Neuronal stem cell (in vitro differentiated cells): ENCODE measurements at regions not wholly inside any gene's neighbourhood (a gene's known extent, or its start where the extent isn't known, plus 50 kb on each side); places are given as distances from the start of the nearest gene placed in this dataset.

Source experiments
- DNase-seq: peaks from one replicate; pipeline ENCODE4 v3.0.0-alpha.2; 2013; ENCODE audit warnings: low spot score
- H2AFZ ChIP-seq: one replicate; pipeline ENCODE4 v1.6.1; 2013; ENCODE audit warnings: mild to moderate bottlenecking, low read length, inconsistent platforms
- H2AK5ac ChIP-seq: 2 replicates; pipeline ENCODE4 v1.6.1; 2013; ENCODE audit warnings: low read depth, mild to moderate bottlenecking, inconsistent platforms, low read length, moderate library complexity, mixed read lengths
- H2BK120ac ChIP-seq: 2 replicates; pipeline ENCODE4 v1.6.1; 2013; ENCODE audit warnings: low read depth, mild to moderate bottlenecking, inconsistent platforms, low read length, moderate library complexity, mixed read lengths
- H2BK12ac ChIP-seq: one replicate; pipeline ENCODE4 v1.6.1; 2013; ENCODE audit warnings: low read length, inconsistent platforms
- H2BK15ac ChIP-seq: 2 replicates; pipeline ENCODE4 v1.6.1; 2013; ENCODE audit warnings: mild to moderate bottlenecking, low read length, inconsistent platforms, mixed read lengths
- H2BK5ac ChIP-seq: one replicate; pipeline ENCODE4 v1.6.1; 2013; ENCODE audit warnings: inconsistent platforms, mild to moderate bottlenecking, low read length, moderate library complexity
- H3K14ac ChIP-seq: one replicate; pipeline ENCODE4 v1.6.1; 2013; ENCODE audit warnings: low read length, inconsistent platforms
- H3K18ac ChIP-seq: 2 replicates; pipeline ENCODE4 v1.6.1; 2013; ENCODE audit warnings: low read length, inconsistent platforms
- H3K23ac ChIP-seq: 2 replicates; pipeline ENCODE4 v1.6.1; 2013; ENCODE audit warnings: low read depth, mild to moderate bottlenecking, mixed read lengths, low read length, inconsistent platforms; ENCODE audit not compliant: poor library complexity
- H3K27ac ChIP-seq: replicated peaks from 3 replicates; pipeline ENCODE4 v1.5.1; 2013; ENCODE audit warnings: low read length, inconsistent platforms
- H3K27me3 ChIP-seq, 3 experiments: 2 replicates each; pipeline ENCODE4 v1.6.1; 2013; ENCODE audit warnings: low read length in 3 of 3, mild to moderate bottlenecking in 2 of 3, inconsistent platforms in 1 of 3, low read depth in 1 of 3, mixed read lengths in 1 of 3, moderate library complexity in 1 of 3; ENCODE audit not compliant: control insufficient read depth in 3 of 3, insufficient read depth in 3 of 3
- H3K36me3 ChIP-seq, 2 donors: replicated peaks in 1 of 2; 2 replicates each; pipeline ENCODE4 v1.6.1; 2013; ENCODE audit warnings: low read length in 2 of 2; ENCODE audit not compliant: control insufficient read depth in 2 of 2, insufficient read depth in 2 of 2
- H3K4ac ChIP-seq: 2 replicates; pipeline ENCODE4 v1.6.1; 2013; ENCODE audit warnings: inconsistent platforms, mild to moderate bottlenecking, low read length, moderate library complexity
- H3K4me1 ChIP-seq, 2 donors: 1 replicate in 1 of 2; 2 replicates in 1 of 2; pipeline ENCODE4 v1.6.1; 2013; ENCODE audit warnings: low read length in 2 of 2, low read depth in 1 of 2; ENCODE audit not compliant: control insufficient read depth in 2 of 2, insufficient read depth in 1 of 2
- H3K4me2 ChIP-seq: one replicate; pipeline ENCODE4 v1.6.1; 2013; ENCODE audit warnings: mild to moderate bottlenecking, low read length, inconsistent platforms; ENCODE audit not compliant: insufficient read depth, poor library complexity, severe bottlenecking
- H3K4me3 ChIP-seq, 2 donors: 2 replicates each; pipeline ENCODE4 v1.5.1; 2013; ENCODE audit warnings: low read length in 2 of 2, mild to moderate bottlenecking in 2 of 2, inconsistent platforms in 1 of 2, moderate library complexity in 1 of 2
- H3K79me1 ChIP-seq: one replicate; pipeline ENCODE4 v1.6.1; 2013; ENCODE audit warnings: low read depth, mild to moderate bottlenecking, inconsistent platforms, low read length, moderate library complexity
- H3K9ac ChIP-seq: one replicate; pipeline ENCODE4 v1.6.1; 2013; ENCODE audit warnings: mild to moderate bottlenecking, low read depth, low read length, inconsistent platforms; ENCODE audit not compliant: poor library complexity
- H3K9me3 ChIP-seq, 2 donors: replicated peaks in 1 of 2; 2 replicates each; pipeline versions ENCODE3 to v1.6.1; 2013; ENCODE audit warnings: low read length in 2 of 2, mild to moderate bottlenecking in 2 of 2, inconsistent platforms in 1 of 2, low read depth in 1 of 2, mixed read lengths in 1 of 2, moderate library complexity in 1 of 2; ENCODE audit not compliant: control insufficient read depth in 2 of 2, insufficient read depth in 1 of 2
- H4K8ac ChIP-seq: one replicate; pipeline ENCODE4 v1.6.1; 2013; ENCODE audit warnings: low read depth, mild to moderate bottlenecking, inconsistent platforms, low read length, moderate library complexity
- H4K91ac ChIP-seq: one replicate; pipeline ENCODE4 v1.6.1; 2013; ENCODE audit warnings: low read length, low read depth, mild to moderate bottlenecking, inconsistent platforms; ENCODE audit not compliant: poor library complexity
- WGBS, 2 donors: extraction: QIAGEN DNeasy Blood & Tissue Kit; methylation state at CpG; one replicate each; pipeline ENCODE4 v1.1.7; 2013; ENCODE audit warnings: missing lambda C conversion rate in 2 of 2, mixed read lengths in 1 of 2; ENCODE audit not compliant: insufficient read length in 2 of 2, insufficient replicate concordance in 1 of 2; ENCODE audit errors: extremely low coverage in 2 of 2; 5-methylcytosine and 5-hydroxymethylcytosine counted together

- Histone ChIP-seq H3K18ac (no peak overlapping the region), H3K4me1 (no peaks in the 10 kb centered on the region), H3K9me3 (no peaks in the 10 kb centered on the region), H3K9ac (no peak overlapping the region), H2BK15ac (no peak overlapping the region), H3K4me3 (no peak overlapping the region), H3K23ac (no peak overlapping the region), H2BK12ac (no peak overlapping the region), H3K27me3 (no peaks in the 10 kb centered on the region), H3K14ac (no peak overlapping the region), H2BK120ac (no peak overlapping the region), H3K79me1 (no peaks in the 10 kb centered on the region), H2AFZ (no peak overlapping the region), H3K36me3 (no peaks in the 10 kb centered on the region), H4K8ac (no peak overlapping the region), H4K91ac (no peak overlapping the region), H3K27ac (no peak overlapping the region), H3K4ac (no peak overlapping the region), H2AK5ac (no peak overlapping the region), H3K4me2 (no peak overlapping the region), H2BK5ac (no peak overlapping the region)
- no peak for DNase-seq
- WGBS, 2 donors = no CpG with 5 or more reads among the region's 5 CpGs
Measured at GRCh38 chr2:152822676-152823075, 104.3 kb downstream of the ARL6IP6 start.

GRCh38 chr2:152820048-152820447, 101.6 kb downstream of the ARL6IP6 start:
- Histone ChIP-seq H3K4me2 (no peak overlapping the region), H2BK5ac (no peak overlapping the region), H3K9me3 (no peaks in the 10 kb centered on the region), H2BK12ac (no peak overlapping the region), H2BK15ac (no peak overlapping the region), H2AK5ac (no peak overlapping the region), H3K79me1 (no peaks in the 10 kb centered on the region), H4K91ac (no peak overlapping the region), H3K4me1 (peaks cover 0 to 3% of the 10 kb centered on the region in 2 donors), H3K27ac (no peak overlapping the region), H3K4me3 (no peak overlapping the region), H3K14ac (no peak overlapping the region), H2BK120ac (no peak overlapping the region), H3K36me3 (no peaks in the 10 kb centered on the region), H3K27me3 (no peaks in the 10 kb centered on the region), H3K9ac (no peak overlapping the region), H3K4ac (no peak overlapping the region), H4K8ac (no peak overlapping the region), H2AFZ (no peak overlapping the region), H3K23ac (no peak overlapping the region), H3K18ac (no peak overlapping the region)
- WGBS, 2 donors = no CpG with 5 or more reads among the region's 1 CpG
- no peak for DNase-seq

GRCh38 chr2:152815634-152816257, 97.3 kb downstream of the ARL6IP6 start:
- no peak overlapping the region for H2BK15ac ChIP-seq
- no peak overlapping the region for H2BK5ac ChIP-seq
- H3K9ac ChIP-seq = no peak overlapping the region
- no peaks in the 10 kb centered on the region for H3K27me3 ChIP-seq
- H3K4me2 ChIP-seq = no peak overlapping the region
- no peak overlapping the region for H2BK12ac ChIP-seq
- H3K9me3 ChIP-seq = peaks cover 0 to 7% of the 10 kb centered on the region in 2 donors
- no peak overlapping the region for H2AFZ ChIP-seq
- H3K36me3 ChIP-seq = no peaks in the 10 kb centered on the region
- no peak overlapping the region for H3K23ac ChIP-seq
- no peak overlapping the region for H3K4ac ChIP-seq
- DNase-seq = no peak
- H2BK120ac ChIP-seq = no peak overlapping the region
- H4K91ac ChIP-seq = no peak overlapping the region
- no peaks in the 10 kb centered on the region for H3K79me1 ChIP-seq
- WGBS, 2 donors = no CpG with 5 or more reads among the region's 3 CpGs
- H3K4me1 ChIP-seq = peaks cover 0 to 3% of the 10 kb centered on the region in 2 donors
- no peak overlapping the region for H2AK5ac ChIP-seq
- H3K14ac ChIP-seq = no peak overlapping the region
- no peak overlapping the region for H3K27ac ChIP-seq
- no peak overlapping the region for H3K18ac ChIP-seq
- H4K8ac ChIP-seq = no peak overlapping the region
- no peak overlapping the region for H3K4me3 ChIP-seq

- Histone ChIP-seq H3K9ac (no peak overlapping the region), H3K4me3 (no peak overlapping the region), H4K91ac (no peak overlapping the region), H3K27me3 (no peaks in the 10 kb centered on the region), H3K4me2 (no peak overlapping the region), H4K8ac (no peak overlapping the region), H3K9me3 (peaks cover 0 to 7% of the 10 kb centered on the region in 2 donors), H2AK5ac (no peak overlapping the region), H3K23ac (no peak overlapping the region), H2AFZ (no peak overlapping the region), H3K18ac (no peak overlapping the region), H3K27ac (no peak overlapping the region), H2BK5ac (no peak overlapping the region), H3K79me1 (no peaks in the 10 kb centered on the region), H2BK12ac (no peak overlapping the region), H2BK120ac (no peak overlapping the region), H3K4me1 (peaks cover 0 to 3% of the 10 kb centered on the region in 2 donors), H2BK15ac (no peak overlapping the region), H3K14ac (no peak overlapping the region), H3K4ac (no peak overlapping the region), H3K36me3 (no peaks in the 10 kb centered on the region)
- no peak for DNase-seq
- no CpG with 5 or more reads among the region's 5 CpGs for WGBS, 2 donors
Measured at GRCh38 chr2:152814475-152815030, 96.1 kb downstream of the ARL6IP6 start.
